Ascending aorta (tissue), 2 donors: ENCODE measurements at regions not wholly inside any gene's neighbourhood (a gene's known extent, or its start where the extent isn't known, plus 50 kb on each side); places are given as distances from the start of the nearest gene placed in this dataset.
A peak's percentile ranks its signal among the peaks of the same experiment; 100 is the strongest.

Experiments used
- DNase-seq, 2 donors: peaks; one replicate each; pipeline ENCODE4 v3.0.0-alpha.2; 2019; ENCODE audit warnings: low spot score in 2 of 2
- H3K27ac ChIP-seq, 2 donors: fragments of 200-600 bp; sonication (generic); one replicate each; pipeline ENCODE4 v1.5.1; 2016 to 2017; ENCODE audit warnings: mild to moderate bottlenecking in 1 of 2
- H3K27me3 ChIP-seq: fragments of 200-600 bp; sonication (generic); one replicate; pipeline ENCODE4 v1.5.1; 2017
- H3K36me3 ChIP-seq, 2 donors: fragments of 200-600 bp; sonication (generic); one replicate each; pipeline ENCODE4 v1.5.1; 2016
- H3K4me1 ChIP-seq, 2 donors: fragments of 200-600 bp; sonication (generic); one replicate each; pipeline ENCODE4 v1.5.1; 2016 to 2017; ENCODE audit warnings: mild to moderate bottlenecking in 1 of 2
- H3K4me3 ChIP-seq, 2 donors: fragments of 200-600 bp; sonication (generic); one replicate each; pipeline ENCODE4 v1.5.1; 2016 to 2017; ENCODE audit warnings: mild to moderate bottlenecking in 1 of 2
- H3K9me3 ChIP-seq, 2 donors: fragments of 200-600 bp; sonication (generic); one replicate each; pipeline ENCODE4 v1.5.1; 2016
- intact Hi-C: fragments of 100-400 bp; cut with DNase I; formaldehyde crosslinking; loops from one replicate; pipeline ENCODE4 v1.15.1; 2023
- TF ChIP-seq, protein P1 (sequence below), 3 experiments: fragments of 200-600 bp in 2 of 3; fragments of 450-650 bp in 1 of 3; sonication (generic) in 2 of 3; IDR thresholded peaks; one replicate each; pipeline ENCODE4 v1.5.1; 2016 to 2019; ENCODE audit warnings: antibody characterized with exemption in 3 of 3, mild to moderate bottlenecking in 1 of 3, moderate library complexity in 1 of 3

DNA sequence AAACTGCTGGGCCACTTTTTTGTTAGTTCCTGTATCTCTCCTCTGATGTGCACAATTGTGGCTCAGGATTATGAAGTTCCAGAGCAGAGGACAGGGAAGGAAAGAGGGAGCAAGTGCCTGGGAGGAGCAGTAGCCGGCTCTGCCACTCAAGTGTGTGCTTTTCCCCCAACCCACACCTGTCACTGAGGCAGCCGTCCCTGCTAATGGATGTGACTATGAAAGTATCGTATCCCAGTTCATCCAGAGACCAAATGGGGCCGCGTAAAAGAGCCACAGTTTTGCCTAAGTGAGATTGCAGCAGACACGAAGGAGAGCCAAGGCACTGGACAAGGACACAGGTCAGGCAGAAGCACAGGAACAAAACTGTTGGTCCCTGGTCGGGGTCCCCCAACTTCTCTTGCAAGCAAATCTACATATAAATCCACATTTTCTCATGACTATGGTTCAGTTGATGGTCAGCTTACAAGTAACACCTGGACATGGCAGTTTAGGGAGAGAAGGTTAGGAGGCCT, 204.7 kb downstream of the RHOU start:
- Histone ChIP-seq H3K27ac (peak overlapping the region in 1 of 2 donors; percentile 87), H3K4me3 (no peak overlapping the region), H3K36me3 (no peaks in the 10 kb centered on the region), H3K27me3 (no peaks in the 10 kb centered on the region), H3K9me3 (no peaks in the 10 kb centered on the region), H3K4me1 (peaks cover 10 to 27% of the 10 kb centered on the region in 2 donors)
- no peak for DNase-seq
- intact Hi-C loops, result loop anchor here (2.0 kb wide), 1 partner anchor 23 kb away; no protein-coding TSS in a partner anchor
- TF ChIP-seq, protein P1, sequence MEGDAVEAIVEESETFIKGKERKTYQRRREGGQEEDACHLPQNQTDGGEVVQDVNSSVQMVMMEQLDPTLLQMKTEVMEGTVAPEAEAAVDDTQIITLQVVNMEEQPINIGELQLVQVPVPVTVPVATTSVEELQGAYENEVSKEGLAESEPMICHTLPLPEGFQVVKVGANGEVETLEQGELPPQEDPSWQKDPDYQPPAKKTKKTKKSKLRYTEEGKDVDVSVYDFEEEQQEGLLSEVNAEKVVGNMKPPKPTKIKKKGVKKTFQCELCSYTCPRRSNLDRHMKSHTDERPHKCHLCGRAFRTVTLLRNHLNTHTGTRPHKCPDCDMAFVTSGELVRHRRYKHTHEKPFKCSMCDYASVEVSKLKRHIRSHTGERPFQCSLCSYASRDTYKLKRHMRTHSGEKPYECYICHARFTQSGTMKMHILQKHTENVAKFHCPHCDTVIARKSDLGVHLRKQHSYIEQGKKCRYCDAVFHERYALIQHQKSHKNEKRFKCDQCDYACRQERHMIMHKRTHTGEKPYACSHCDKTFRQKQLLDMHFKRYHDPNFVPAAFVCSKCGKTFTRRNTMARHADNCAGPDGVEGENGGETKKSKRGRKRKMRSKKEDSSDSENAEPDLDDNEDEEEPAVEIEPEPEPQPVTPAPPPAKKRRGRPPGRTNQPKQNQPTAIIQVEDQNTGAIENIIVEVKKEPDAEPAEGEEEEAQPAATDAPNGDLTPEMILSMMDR (IDR thresholded peaks at IDR 0.05), result no peak

DNA sequence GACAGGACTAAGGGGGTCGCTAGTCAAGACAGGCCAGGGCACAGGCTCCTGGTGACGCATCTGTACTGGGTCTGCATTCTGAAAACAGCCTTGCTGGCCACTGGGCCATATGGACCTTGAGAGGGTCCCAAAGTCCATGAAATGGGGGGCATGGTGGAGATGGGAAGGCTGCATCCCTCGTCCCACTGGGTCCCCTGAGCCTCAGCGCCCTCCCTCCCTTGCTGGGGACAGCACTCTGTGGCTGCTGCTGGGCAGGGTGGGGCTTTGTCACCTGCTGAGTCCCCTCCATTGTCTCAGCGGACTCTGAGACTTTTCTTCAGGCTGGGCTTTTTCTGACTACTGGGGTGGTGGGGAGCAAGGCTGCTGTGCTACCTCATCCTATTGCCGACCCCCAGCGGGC, 205.2 kb downstream of the RHOU start:
- DNase-seq, result no peak
- intact Hi-C loops, result no loop called here
- Histone ChIP-seq H3K9me3 (no peaks in the 10 kb centered on the region), H3K27me3 (no peaks in the 10 kb centered on the region), H3K27ac (no peak overlapping the region), H3K36me3 (no peaks in the 10 kb centered on the region), H3K4me1 (peaks cover 10 to 27% of the 10 kb centered on the region in 2 donors), H3K4me3 (no peak overlapping the region)
- TF ChIP-seq, protein P1 (IDR thresholded peaks at IDR 0.05), result no peak

DNA sequence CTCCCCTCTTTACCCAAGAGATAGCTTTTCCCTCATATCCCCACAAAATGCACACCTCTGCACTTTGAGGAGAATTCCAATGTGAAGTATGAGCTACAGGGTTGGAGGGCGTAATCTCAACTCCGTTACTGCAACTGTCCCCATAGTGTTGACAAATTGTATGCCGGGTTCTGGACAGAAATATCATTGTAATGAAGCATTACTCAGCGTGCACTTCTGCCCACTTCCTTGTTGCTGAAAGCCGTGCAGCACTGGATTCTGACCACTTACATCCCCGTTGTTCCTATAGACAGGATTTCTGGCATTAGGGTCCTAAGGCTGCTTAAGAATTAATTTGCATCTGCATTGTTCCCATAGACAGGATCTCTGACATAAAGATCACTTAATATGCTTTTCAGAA, 205.6 kb downstream of the RHOU start:
- Histone ChIP-seq H3K4me1 (peaks cover 10 to 27% of the 10 kb centered on the region in 2 donors), H3K36me3 (no peaks in the 10 kb centered on the region), H3K27me3 (no peaks in the 10 kb centered on the region), H3K4me3 (no peak overlapping the region), H3K9me3 (no peaks in the 10 kb centered on the region), H3K27ac (no peak overlapping the region)
- no peak for DNase-seq
- intact Hi-C loops, result no loop called here
- TF ChIP-seq, protein P1 (IDR thresholded peaks at IDR 0.05), result no peak

DNA sequence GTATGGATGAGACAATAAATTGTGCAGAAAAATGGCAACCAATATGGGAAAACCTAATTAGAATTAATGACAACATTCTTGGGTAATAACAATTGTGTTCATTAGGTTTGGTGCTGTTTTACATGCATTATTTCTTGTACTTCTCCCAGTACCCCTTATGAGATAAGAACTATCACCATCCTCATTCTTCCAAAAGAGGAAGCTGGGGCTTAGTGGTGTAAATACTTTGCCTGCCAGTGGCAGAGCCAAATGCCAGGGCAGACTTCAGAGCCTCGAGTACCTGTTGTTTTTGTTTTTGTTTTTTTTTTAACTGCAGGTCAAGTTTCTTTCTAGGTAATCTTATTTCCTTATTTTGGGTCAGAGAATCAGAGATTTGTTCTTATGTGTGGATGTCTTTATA, 206.4 kb downstream of the RHOU start:
- no peaks in the 10 kb centered on the region for H3K27me3 ChIP-seq
- H3K27ac ChIP-seq, result no peak overlapping the region
- no peaks in the 10 kb centered on the region for H3K9me3 ChIP-seq
- peaks cover 10 to 24% of the 10 kb centered on the region in 2 donors for H3K4me1 ChIP-seq
- no peak overlapping the region for H3K4me3 ChIP-seq
- no peaks in the 10 kb centered on the region for H3K36me3 ChIP-seq
- intact Hi-C loops, result no loop called here
- DNase-seq, result no peak
- TF ChIP-seq, protein P1 (IDR thresholded peaks at IDR 0.05), result no peak

DNA sequence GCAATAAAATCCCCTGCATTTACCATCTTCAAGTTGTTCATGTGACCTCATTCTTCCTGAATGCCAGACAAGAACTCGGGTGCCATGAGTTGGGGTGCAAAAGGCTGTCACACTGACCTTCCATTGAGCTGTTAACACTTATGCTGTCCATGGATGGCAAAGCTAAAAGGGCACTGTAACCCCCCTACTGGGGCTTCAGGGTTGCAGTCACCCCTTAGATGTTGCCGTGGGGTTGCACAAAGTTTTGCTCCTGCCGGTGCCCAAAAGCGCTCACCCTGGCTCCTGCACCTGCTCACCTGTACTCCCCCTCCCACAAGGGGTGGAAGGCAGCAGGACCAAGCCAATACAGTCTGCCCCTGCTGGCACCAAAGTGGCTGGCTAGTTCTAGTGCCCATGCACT, 208.2 kb downstream of the RHOU start:
- Histone ChIP-seq H3K27me3 (no peaks in the 10 kb centered on the region), H3K9me3 (no peaks in the 10 kb centered on the region), H3K36me3 (no peaks in the 10 kb centered on the region), H3K4me1 (peaks cover 1 to 6% of the 10 kb centered on the region in 2 donors), H3K27ac (no peak overlapping the region), H3K4me3 (no peak overlapping the region)
- TF ChIP-seq, protein P1 (IDR thresholded peaks at IDR 0.05), result no peak
- no peak for DNase-seq
- intact Hi-C loops, result no loop called here

DNA sequence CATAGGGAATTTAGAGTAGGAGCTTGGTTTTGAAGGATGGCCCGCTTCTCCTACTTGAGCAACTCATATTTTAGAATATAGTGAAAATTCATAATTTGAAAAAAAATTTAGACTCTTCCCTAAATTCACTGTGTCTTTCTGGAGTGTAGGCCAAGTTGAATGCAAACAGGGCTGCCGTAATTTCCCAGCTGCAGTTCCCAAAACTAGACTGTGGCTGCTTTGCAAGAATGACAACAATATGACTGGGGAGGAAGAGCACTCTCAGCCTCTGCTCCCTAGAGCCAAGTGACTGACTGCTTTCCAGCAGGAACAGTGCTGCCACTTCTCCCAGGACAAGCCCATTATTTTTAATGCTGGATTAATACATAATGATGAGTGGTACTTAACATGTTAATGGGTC, 209.0 kb downstream of the RHOU start:
- H3K27ac ChIP-seq, result no peak overlapping the region
- TF ChIP-seq, protein P1 (IDR thresholded peaks at IDR 0.05), result no peak
- H3K4me1 ChIP-seq, result peaks cover 0 to under 1% of the 10 kb centered on the region in 2 donors
- DNase-seq, result no peak
- H3K9me3 ChIP-seq, result no peaks in the 10 kb centered on the region
- intact Hi-C loops, result no loop called here
- H3K4me3 ChIP-seq, result no peak overlapping the region
- no peaks in the 10 kb centered on the region for H3K36me3 ChIP-seq
- no peaks in the 10 kb centered on the region for H3K27me3 ChIP-seq
